GM23248 (cell line): ENCODE measurements at regions not wholly inside any gene's neighbourhood (a gene's known extent, or its start where the extent isn't known, plus 50 kb on each side); places are given as distances from the start of the nearest gene placed in this dataset.

Experiments
- EZH2 ChIP-seq: fragments of 200-600 bp; sonication (generic); IDR thresholded peaks from 2 replicates; pipeline ENCODE4 v1.6.1; 2018; ENCODE audit warnings: antibody characterized with exemption, mild to moderate bottlenecking; ENCODE audit not compliant: insufficient read depth, poor library complexity, severe bottlenecking
- EZH2phosphoT487 ChIP-seq: fragments of 200-600 bp; sonication (generic); IDR thresholded peaks from 2 replicates; pipeline ENCODE4 v1.6.1; 2018; ENCODE audit warnings: antibody characterized with exemption, moderate library complexity, mild to moderate bottlenecking, low read depth; ENCODE audit not compliant: insufficient read depth

DNA sequence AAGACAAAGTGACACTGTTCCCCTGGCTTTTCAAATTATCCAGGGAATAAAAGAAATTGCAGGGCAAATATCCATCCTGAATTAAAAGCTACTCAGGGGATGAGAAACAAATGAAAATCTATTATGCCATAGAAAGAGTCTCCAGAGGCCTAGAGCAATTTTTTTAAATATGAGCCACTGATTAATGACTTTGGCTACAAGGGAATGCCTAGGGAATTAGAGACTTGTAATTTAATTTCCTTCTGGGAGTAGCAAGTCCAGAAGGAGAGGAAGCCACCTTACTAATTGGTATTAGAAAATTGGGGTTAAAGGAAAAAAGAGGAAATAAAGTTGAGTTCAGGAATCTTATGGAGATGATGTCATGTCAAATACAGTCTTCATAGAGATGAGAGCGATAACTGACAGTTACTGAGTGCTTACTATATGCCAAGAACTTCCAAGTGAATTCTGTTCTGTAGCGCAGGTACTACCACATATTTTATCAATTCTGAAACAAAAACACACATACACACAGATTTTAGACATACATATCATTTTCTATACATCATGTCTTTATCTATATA lies 304.4 kb downstream of the DUSP6 start:
- TF ChIP-seq EZH2 (no peak), EZH2phosphoT487 (no peak)
